Retinal pigment epithelial cell (primary cell): ENCODE measurements at regions not wholly inside any gene's neighbourhood (a gene's known extent, or its start where the extent isn't known, plus 50 kb on each side); places are given as distances from the start of the nearest gene placed in this dataset.

Experiments used
- DNase-seq: peaks from one replicate; pipeline ENCODE4 v3.0.0-alpha.2; 2010; ENCODE audit warnings: low read depth
- H3K4me3 ChIP-seq: 2 replicates; pipeline ENCODE4 v1.5.1; 2011; ENCODE audit warnings: mild to moderate bottlenecking, low read length, control low read depth, moderate library complexity
- TF ChIP-seq, protein P1 (sequence below): conservative IDR thresholded peaks from 2 replicates; pipeline ENCODE4 v1.5.1; 2011; ENCODE audit warnings: low read depth, low read length, control low read depth, inconsistent platforms

DNA sequence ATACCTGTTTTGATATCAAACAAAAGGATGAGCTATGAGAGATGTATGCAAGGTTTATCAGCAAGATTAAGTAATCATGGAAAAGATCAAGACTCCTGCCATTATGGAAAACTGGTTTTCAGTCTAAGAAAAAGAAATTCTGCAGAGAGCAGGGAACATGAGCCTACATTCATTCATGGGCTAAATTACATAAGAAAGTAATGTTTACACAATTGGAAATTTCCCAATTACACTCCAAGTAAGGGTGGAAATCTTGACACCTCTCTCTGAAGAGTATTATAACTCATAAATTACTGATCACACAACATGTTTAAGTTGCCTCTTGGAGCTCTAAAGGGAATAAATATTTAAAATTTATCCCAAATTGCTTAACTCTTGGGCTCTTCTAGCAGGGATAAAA lies 206.2 kb downstream of the SLC6A15 start:
- H3K4me3 ChIP-seq = no peak overlapping the region
- DNase-seq = no peak
- TF ChIP-seq, protein P1, sequence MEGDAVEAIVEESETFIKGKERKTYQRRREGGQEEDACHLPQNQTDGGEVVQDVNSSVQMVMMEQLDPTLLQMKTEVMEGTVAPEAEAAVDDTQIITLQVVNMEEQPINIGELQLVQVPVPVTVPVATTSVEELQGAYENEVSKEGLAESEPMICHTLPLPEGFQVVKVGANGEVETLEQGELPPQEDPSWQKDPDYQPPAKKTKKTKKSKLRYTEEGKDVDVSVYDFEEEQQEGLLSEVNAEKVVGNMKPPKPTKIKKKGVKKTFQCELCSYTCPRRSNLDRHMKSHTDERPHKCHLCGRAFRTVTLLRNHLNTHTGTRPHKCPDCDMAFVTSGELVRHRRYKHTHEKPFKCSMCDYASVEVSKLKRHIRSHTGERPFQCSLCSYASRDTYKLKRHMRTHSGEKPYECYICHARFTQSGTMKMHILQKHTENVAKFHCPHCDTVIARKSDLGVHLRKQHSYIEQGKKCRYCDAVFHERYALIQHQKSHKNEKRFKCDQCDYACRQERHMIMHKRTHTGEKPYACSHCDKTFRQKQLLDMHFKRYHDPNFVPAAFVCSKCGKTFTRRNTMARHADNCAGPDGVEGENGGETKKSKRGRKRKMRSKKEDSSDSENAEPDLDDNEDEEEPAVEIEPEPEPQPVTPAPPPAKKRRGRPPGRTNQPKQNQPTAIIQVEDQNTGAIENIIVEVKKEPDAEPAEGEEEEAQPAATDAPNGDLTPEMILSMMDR = no peak

DNA sequence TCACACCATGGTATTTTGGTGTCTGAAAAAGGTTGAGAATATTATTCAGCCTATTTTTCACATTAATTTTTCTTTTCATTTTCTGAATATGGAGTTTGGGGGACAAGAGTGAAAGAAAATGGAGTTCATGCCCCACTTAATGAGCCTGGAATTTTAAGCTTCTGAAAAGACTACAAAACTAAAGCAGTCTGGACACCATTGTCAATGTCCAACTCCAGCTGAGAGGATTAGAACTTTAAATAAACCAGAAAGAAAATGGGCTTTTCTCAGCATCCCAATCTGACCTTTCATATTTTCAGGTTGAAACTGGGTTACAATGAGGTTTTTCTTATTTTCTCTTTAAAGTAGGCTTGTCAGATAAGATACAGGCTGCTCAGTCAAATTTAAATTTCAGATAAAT lies 207.7 kb downstream of the SLC6A15 start:
- H3K4me3 ChIP-seq = no peak overlapping the region
- no peak for DNase-seq
- TF ChIP-seq, protein P1 = no peak

GRCh38 chr12:84702001-84702400 lies 210.6 kb downstream of the SLC6A15 start:
- no peak for DNase-seq
- H3K4me3 ChIP-seq = no peak overlapping the region
- TF ChIP-seq, protein P1 = no peak

DNA sequence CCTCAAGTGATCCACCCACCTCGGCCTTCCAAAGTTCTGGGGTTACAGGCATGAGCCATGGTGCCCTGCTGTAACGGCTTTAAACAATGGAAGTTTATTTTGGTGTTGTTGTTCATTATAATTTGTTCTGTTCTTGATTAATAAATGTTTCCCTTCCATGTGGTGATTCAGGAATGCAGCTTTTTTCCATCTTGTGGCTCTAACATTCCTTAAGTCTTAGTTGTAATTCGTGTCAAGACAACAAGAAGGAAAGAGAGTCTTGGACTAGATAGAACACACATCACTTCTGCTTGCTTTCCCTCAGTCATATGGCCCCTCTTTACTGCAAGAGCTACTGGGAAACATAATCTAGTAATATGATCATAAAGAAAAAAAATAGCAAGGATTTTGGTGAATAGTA lies 211.6 kb downstream of the SLC6A15 start:
- H3K4me3 ChIP-seq = no peak overlapping the region
- TF ChIP-seq, protein P1 = no peak
- DNase-seq = no peak

- DNase-seq = no peak
- no peak overlapping the region for H3K4me3 ChIP-seq
- TF ChIP-seq, protein P1 = no peak
Measured at GRCh38 chr12:84698576-84699333, 213.8 kb downstream of the SLC6A15 start.

DNA sequence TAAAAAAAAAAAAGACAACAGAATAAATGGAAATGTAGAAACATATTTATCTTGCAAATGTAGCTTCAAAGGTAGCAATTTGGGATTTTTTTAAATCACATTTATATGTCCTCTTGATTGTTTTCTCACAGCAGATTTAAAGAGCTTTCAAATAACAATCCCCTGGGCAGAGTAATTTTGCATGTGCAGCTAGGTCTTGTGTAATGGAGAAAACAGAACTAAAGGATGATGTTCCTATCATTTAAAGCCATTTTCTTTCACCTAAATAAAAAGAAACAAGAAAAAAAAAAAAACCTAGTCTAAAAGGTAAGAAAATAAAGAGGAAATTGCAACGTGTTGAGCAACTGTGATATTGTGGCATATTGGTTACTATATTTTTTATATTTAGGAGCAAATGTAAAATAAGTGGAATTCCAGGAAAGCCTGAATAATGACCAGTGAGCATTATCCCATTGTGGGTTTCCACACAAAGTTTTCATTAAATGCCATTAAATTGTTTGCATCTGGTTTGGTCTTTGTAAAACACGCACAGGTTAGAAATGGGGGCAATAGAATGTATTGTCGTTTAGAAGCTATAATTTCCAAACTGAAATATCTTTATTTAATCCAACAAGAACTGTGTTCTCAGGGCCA lies 215.6 kb downstream of the SLC6A15 start:
- TF ChIP-seq, protein P1 = no peak
- no peak overlapping the region for H3K4me3 ChIP-seq
- DNase-seq = no peak

DNA sequence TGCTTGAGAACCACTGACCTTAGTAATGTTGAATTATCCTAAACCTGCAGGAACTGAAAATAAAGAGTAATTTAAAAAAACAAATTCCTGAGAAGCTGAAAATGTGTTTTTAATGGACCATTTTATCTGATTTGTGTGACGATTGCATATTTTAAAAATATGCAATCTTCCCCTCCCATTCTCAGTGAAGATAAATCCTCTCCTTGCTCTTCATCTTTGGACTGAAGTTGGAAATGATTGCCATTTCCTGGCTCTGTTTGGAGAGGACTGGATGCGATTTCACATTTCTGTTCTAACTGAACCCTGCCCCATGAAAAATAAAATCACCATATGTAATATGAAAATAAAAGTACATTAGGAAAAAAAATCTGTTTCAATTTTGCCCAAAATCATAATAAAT lies 216.3 kb downstream of the SLC6A15 start:
- TF ChIP-seq, protein P1 = no peak
- no peak overlapping the region for H3K4me3 ChIP-seq
- DNase-seq = no peak
